ENCODE measurements at regions not wholly inside any gene's neighbourhood (a gene's known extent, or its start where the extent isn't known, plus 50 kb on each side); places are given as distances from the start of the nearest gene placed in this dataset.

- in situ Hi-C loops (cut with MboI): no loop called here
- WGBS (ENCODE audit: insufficient coverage, insufficient replicate concordance, low lambda C conversion rate, missing lambda C conversion rate): 26% methylated on average over 14 of the region's 14 CpGs
- no peaks in the 10 kb centered on the region for H3K27me3 ChIP-seq (replicated peaks in 1 of 2; ENCODE audit: control insufficient read depth in 2 of 2, insufficient read depth in 2 of 2, low read length in 1 of 2)
- intact Hi-C loops (cut with micrococcal nuclease; ENCODE audit: unreplicated experiment): no loop called here
- SMC1A ChIA-PET (ENCODE audit: uncharacterized antibody, unreplicated experiment): no interaction called here
- BruUV-seq (replicated peaks): no TSS peak
- RAD21 ChIA-PET (ENCODE audit: unreplicated experiment): no interaction called here
- H3K27ac ChIP-seq (ENCODE audit: control insufficient read depth, insufficient read depth): no peak overlapping the region
- CTCF ChIA-PET: no interaction called here
- no peak for ATAC-seq
- H3K36me3 ChIP-seq (ENCODE audit: control insufficient read depth in 2 of 2, insufficient read depth in 2 of 2, low read length in 1 of 2): no peaks in the 10 kb centered on the region
- POLR2A ChIA-PET: no interaction called here
- H3K4me3 ChIP-seq: no peak overlapping the region
- no peaks in the 10 kb centered on the region; the same call in 2 of the 3 replicates for H3K9me3 ChIP-seq (replicated peaks; ENCODE audit: control insufficient read depth, insufficient read depth, low read length)
- no peak overlapping the region for H3K9ac ChIP-seq (ENCODE audit: control insufficient read depth, insufficient read depth, low read length)
- DNase-seq (ENCODE audit: low read depth, low spot score): no peak
- H4K20me1 ChIP-seq (ENCODE audit: control insufficient read depth, insufficient read depth): no peaks in the 10 kb centered on the region
- no peak overlapping the region for H2AFZ ChIP-seq (ENCODE audit: control insufficient read depth, low read depth, low read length)
- TF ChIP-seq CREB1 (IDR thresholded peaks at IDR 0.05; ENCODE audit: low read depth): no peak
- no peak for TF ChIP-seq ZNF687 (IDR thresholded peaks at IDR 0.05)
- TF ChIP-seq CHD2 (IDR thresholded peaks at IDR 0.05; ENCODE audit: borderline replicate concordance, low read depth, low read length): no peak
- no peak for TF ChIP-seq SMARCA5 (IDR thresholded peaks at IDR 0.05)
- no peak for TF ChIP-seq JUND (IDR thresholded peaks at IDR 0.05; ENCODE audit: low read depth, low read length)
- no peak for TF ChIP-seq HSF1 (IDR thresholded peaks at IDR 0.05; ENCODE audit: low read depth, low read length)
- TF ChIP-seq ESRRA (IDR thresholded peaks at IDR 0.05; ENCODE audit: low read length): no peak
- TF ChIP-seq PAX8 (IDR thresholded peaks at IDR 0.05): no peak
- no peak for TF ChIP-seq BHLHE40 (IDR thresholded peaks at IDR 0.05; ENCODE audit: borderline replicate concordance in 1 of 2, low read depth in 2 of 2, low read length in 1 of 2)
- TF ChIP-seq SMAD1 (IDR thresholded peaks at IDR 0.05; ENCODE audit: low read depth, partially characterized antibody): no peak
- TF ChIP-seq BRCA1 (IDR thresholded peaks at IDR 0.05; ENCODE audit: low read depth, low read length): no peak
- no peak for TF ChIP-seq IRF5 (IDR thresholded peaks at IDR 0.05; ENCODE audit: borderline replicate concordance)
- TF ChIP-seq IKZF2 (IDR thresholded peaks at IDR 0.05): no peak
- TF ChIP-seq MXI1 (IDR thresholded peaks at IDR 0.05; ENCODE audit: low read depth, low read length): no peak
- FAIRE-seq: no peak
- H3K4me1 ChIP-seq (ENCODE audit: control insufficient read depth, insufficient read depth, low read length): no peaks in the 10 kb centered on the region
- no peak overlapping the region for H3K4me2 ChIP-seq (ENCODE audit: control insufficient read depth, insufficient read depth)
- no peaks in the 10 kb centered on the region for H3K79me2 ChIP-seq (ENCODE audit: control insufficient read depth, insufficient read depth, low read length)
Measured at GRCh38 chr19:28887920-28888618, 324.9 kb downstream of the UQCRFS1 start.
